ENCODE measurements at regions not wholly inside any gene's neighbourhood (a gene's known extent, or its start where the extent isn't known, plus 50 kb on each side); places are given as distances from the start of the nearest gene placed in this dataset.
"Not testable (repeated sequence)": the region's sequence is repeated elsewhere in the genome, so short reads cannot be mapped to it uniquely, and the experiment has no call there.

- H3K4me3 ChIP-seq (ENCODE audit: low read depth, low read length) = peak overlapping the region; percentile 50
- peak; percentile 97 for DNase-seq (ENCODE audit: low read depth)
- TF ChIP-seq CTCF (IDR thresholded peaks at IDR 0.05; ENCODE audit: insufficient read depth, low read length) = peak; percentile 97
Measured at GRCh38 chr17:68759343-68760140, 158.4 kb upstream of the FAM20A start.

- DNase-seq (ENCODE audit: low read depth) = no peak
- TF ChIP-seq CTCF (IDR thresholded peaks at IDR 0.05; ENCODE audit: insufficient read depth, low read length) = no peak
- H3K4me3 ChIP-seq (ENCODE audit: low read depth, low read length) = no peak overlapping the region
Measured at GRCh38 chr17:68759002-68759342, 157.8 kb upstream of the FAM20A start.

- H3K4me3 ChIP-seq (ENCODE audit: low read depth, low read length); DNase-seq (ENCODE audit: low read depth): not testable (repeated sequence)
Measured at GRCh38 chr17:68757866-68758757, 156.9 kb upstream of the FAM20A start.

- TF ChIP-seq CTCF (IDR thresholded peaks at IDR 0.05; ENCODE audit: insufficient read depth, low read length) = no peak
- no peak overlapping the region for H3K4me3 ChIP-seq (ENCODE audit: low read depth, low read length)
- no peak for DNase-seq (ENCODE audit: low read depth)
Measured at GRCh38 chr17:68753985-68754769, 153.0 kb upstream of the FAM20A start.

- TF ChIP-seq CTCF (IDR thresholded peaks at IDR 0.05; ENCODE audit: insufficient read depth, low read length) = no peak
- H3K4me3 ChIP-seq (ENCODE audit: low read depth, low read length) = no peak overlapping the region
- no peak for DNase-seq (ENCODE audit: low read depth)
Measured at GRCh38 chr17:68750208-68750562, 149.0 kb upstream of the FAM20A start.

GRCh38 chr17:68749349-68750207 is 148.4 kb upstream of the FAM20A start:
- DNase-seq (ENCODE audit: low read depth) = no peak
- no peak for TF ChIP-seq CTCF (IDR thresholded peaks at IDR 0.05; ENCODE audit: insufficient read depth, low read length)
- H3K4me3 ChIP-seq (ENCODE audit: low read depth, low read length) = no peak overlapping the region

Measured in fibroblast of the aortic adventitia (primary cell).